ENCODE measurements at regions not wholly inside any gene's neighbourhood (a gene's known extent, or its start where the extent isn't known, plus 50 kb on each side); places are given as distances from the start of the nearest gene placed in this dataset.

DNA sequence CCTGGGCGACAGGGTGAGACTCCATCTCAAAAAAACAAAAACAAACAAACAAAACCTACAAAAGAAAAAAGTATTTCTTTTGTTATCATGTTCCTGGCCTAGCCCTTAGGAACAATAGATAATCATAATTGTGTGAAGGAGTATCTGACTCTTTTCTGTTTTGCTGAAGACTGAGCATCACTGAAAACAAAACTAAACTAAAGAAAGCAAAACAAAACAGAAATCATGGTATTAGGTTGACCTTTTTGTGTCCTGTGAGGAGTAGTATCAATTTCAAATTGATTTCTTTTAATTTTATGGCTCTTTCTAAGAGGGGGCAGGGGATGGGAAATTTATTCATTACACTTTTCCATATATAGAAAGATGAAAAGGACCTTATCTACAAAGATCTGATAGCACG is 246.0 kb downstream of the YTHDC2 start:
- TF ChIP-seq, protein P1, sequence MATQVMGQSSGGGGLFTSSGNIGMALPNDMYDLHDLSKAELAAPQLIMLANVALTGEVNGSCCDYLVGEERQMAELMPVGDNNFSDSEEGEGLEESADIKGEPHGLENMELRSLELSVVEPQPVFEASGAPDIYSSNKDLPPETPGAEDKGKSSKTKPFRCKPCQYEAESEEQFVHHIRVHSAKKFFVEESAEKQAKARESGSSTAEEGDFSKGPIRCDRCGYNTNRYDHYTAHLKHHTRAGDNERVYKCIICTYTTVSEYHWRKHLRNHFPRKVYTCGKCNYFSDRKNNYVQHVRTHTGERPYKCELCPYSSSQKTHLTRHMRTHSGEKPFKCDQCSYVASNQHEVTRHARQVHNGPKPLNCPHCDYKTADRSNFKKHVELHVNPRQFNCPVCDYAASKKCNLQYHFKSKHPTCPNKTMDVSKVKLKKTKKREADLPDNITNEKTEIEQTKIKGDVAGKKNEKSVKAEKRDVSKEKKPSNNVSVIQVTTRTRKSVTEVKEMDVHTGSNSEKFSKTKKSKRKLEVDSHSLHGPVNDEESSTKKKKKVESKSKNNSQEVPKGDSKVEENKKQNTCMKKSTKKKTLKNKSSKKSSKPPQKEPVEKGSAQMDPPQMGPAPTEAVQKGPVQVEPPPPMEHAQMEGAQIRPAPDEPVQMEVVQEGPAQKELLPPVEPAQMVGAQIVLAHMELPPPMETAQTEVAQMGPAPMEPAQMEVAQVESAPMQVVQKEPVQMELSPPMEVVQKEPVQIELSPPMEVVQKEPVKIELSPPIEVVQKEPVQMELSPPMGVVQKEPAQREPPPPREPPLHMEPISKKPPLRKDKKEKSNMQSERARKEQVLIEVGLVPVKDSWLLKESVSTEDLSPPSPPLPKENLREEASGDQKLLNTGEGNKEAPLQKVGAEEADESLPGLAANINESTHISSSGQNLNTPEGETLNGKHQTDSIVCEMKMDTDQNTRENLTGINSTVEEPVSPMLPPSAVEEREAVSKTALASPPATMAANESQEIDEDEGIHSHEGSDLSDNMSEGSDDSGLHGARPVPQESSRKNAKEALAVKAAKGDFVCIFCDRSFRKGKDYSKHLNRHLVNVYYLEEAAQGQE (IDR thresholded peaks at IDR 0.05; ENCODE audit: unreplicated experiment): no peak
- TF ChIP-seq POLR2AphosphoS5 (IDR thresholded peaks at IDR 0.05; ENCODE audit: low read depth) (no peak), EZH2 (IDR thresholded peaks at IDR 0.05; ENCODE audit: low read depth, unreplicated experiment) (no peak), ZNF331 (CRISPR knock-in tag; IDR thresholded peaks at IDR 0.05; ENCODE audit: low read depth) (no peak)
- TF ChIP-seq, protein P2, sequence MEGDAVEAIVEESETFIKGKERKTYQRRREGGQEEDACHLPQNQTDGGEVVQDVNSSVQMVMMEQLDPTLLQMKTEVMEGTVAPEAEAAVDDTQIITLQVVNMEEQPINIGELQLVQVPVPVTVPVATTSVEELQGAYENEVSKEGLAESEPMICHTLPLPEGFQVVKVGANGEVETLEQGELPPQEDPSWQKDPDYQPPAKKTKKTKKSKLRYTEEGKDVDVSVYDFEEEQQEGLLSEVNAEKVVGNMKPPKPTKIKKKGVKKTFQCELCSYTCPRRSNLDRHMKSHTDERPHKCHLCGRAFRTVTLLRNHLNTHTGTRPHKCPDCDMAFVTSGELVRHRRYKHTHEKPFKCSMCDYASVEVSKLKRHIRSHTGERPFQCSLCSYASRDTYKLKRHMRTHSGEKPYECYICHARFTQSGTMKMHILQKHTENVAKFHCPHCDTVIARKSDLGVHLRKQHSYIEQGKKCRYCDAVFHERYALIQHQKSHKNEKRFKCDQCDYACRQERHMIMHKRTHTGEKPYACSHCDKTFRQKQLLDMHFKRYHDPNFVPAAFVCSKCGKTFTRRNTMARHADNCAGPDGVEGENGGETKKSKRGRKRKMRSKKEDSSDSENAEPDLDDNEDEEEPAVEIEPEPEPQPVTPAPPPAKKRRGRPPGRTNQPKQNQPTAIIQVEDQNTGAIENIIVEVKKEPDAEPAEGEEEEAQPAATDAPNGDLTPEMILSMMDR (conservative IDR thresholded peaks at IDR 0.05; ENCODE audit: low read depth in 2 of 2): no peak
